Right kidney (tissue), 1 donor: ENCODE measurements at regions not wholly inside any gene's neighbourhood (a gene's known extent, or its start where the extent isn't known, plus 50 kb on each side); places are given as distances from the start of the nearest gene placed in this dataset.
"Not testable (repeated sequence)": the region's sequence is repeated elsewhere in the genome, so short reads cannot be mapped to it uniquely, and the experiment has no call there.

Experiments used
- DNase-seq: peaks from one replicate; pipeline ENCODE4 v3.0.0-alpha.2; 2016

- DNase-seq, result no peak
These were observed 340.2 kb upstream of the CELF2 start for GRCh38 chr10:10677479-10677878.

GRCh38 chr10:10680496-10680895, 337.2 kb upstream of the CELF2 start:
- no peak for DNase-seq

GRCh38 chr10:10684972-10685371, 332.7 kb upstream of the CELF2 start:
- DNase-seq, result no peak

- DNase-seq, result no peak
These were observed 332.1 kb upstream of the CELF2 start for GRCh38 chr10:10685566-10685965.

- no peak for DNase-seq
These were observed 329.9 kb upstream of the CELF2 start for GRCh38 chr10:10687751-10688150.

- DNase-seq, result no peak
These were observed 318.2 kb upstream of the CELF2 start for GRCh38 chr10:10699427-10699826.

- DNase-seq, result no peak
These were observed 316.5 kb upstream of the CELF2 start for GRCh38 chr10:10701084-10701611.

GRCh38 chr10:10702211-10702610, 315.5 kb upstream of the CELF2 start:
- no peak for DNase-seq

GRCh38 chr10:10703382-10703781, 314.3 kb upstream of the CELF2 start:
- no peak for DNase-seq

- DNase-seq, result no peak
These were observed 305.4 kb upstream of the CELF2 start for GRCh38 chr10:10712155-10712704.

GRCh38 chr10:10714327-10714726, 303.3 kb upstream of the CELF2 start:
- DNase-seq, result no peak

- no peak for DNase-seq
These were observed 300.7 kb upstream of the CELF2 start for GRCh38 chr10:10716972-10717371.

GRCh38 chr10:10722422-10722821, 295.2 kb upstream of the CELF2 start:
- no peak for DNase-seq

- DNase-seq, result no peak
These were observed 292.5 kb upstream of the CELF2 start for GRCh38 chr10:10725196-10725595.

GRCh38 chr10:10726101-10726500, 291.6 kb upstream of the CELF2 start:
- DNase-seq, result no peak

GRCh38 chr10:10727411-10727810, 290.3 kb upstream of the CELF2 start:
- DNase-seq, result not testable (repeated sequence)

- no peak for DNase-seq
These were observed 289.9 kb upstream of the CELF2 start for GRCh38 chr10:10727812-10728211.

GRCh38 chr10:10730471-10731043, 287.1 kb upstream of the CELF2 start:
- DNase-seq, result no peak

GRCh38 chr10:10731366-10731765, 286.3 kb upstream of the CELF2 start:
- no peak for DNase-seq

- no peak for DNase-seq
These were observed 283.2 kb upstream of the CELF2 start for GRCh38 chr10:10734356-10735064.

GRCh38 chr10:10745291-10745690, 272.4 kb upstream of the CELF2 start:
- DNase-seq, result no peak

GRCh38 chr10:10755490-10755889, 262.2 kb upstream of the CELF2 start:
- DNase-seq, result no peak

GRCh38 chr10:10758306-10758705, 259.4 kb upstream of the CELF2 start:
- no peak for DNase-seq

GRCh38 chr10:10759806-10760205, 257.9 kb upstream of the CELF2 start:
- DNase-seq, result not testable (repeated sequence)
